ENCODE measurements at regions not wholly inside any gene's neighbourhood (a gene's known extent, or its start where the extent isn't known, plus 50 kb on each side); places are given as distances from the start of the nearest gene placed in this dataset.

DNA sequence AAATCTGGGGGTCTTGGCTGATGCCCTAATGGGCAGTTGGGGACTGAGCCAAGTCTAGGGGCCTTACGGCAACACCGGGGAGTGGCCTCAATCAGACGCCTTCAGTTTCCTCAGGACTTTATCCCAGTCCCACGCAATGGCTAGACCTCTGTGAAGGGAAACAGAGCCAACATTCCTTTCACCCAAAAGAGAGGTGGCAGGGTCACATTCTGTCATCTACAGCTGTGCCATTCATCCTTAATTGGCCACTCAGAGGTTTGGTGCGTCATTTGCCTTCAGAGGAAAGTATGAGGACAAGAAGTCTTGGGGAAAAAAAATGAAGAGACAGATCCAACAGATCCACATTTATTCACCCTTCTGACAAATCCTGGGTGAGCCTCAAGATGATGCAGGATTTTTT is 166.9 kb upstream of the AVPR1A start:
- Histone ChIP-seq H3K9me3 (replicated peaks; ENCODE audit: control insufficient read depth, insufficient read depth, low read length) (no peaks in the 10 kb centered on the region), H3K9ac (ENCODE audit: control insufficient read depth, insufficient read depth, low read length) (no peak overlapping the region), H3K4me1 (ENCODE audit: control insufficient read depth, insufficient read depth, low read length) (no peaks in the 10 kb centered on the region), H2AFZ (ENCODE audit: control insufficient read depth, low read depth, low read length) (no peak overlapping the region), H3K4me3 (no peak overlapping the region), H3K36me3 (ENCODE audit: control insufficient read depth in 2 of 2, insufficient read depth in 2 of 2, low read length in 1 of 2) (no peaks in the 10 kb centered on the region), H3K79me2 (ENCODE audit: control insufficient read depth, insufficient read depth, low read length) (no peaks in the 10 kb centered on the region), H3K27ac (ENCODE audit: control insufficient read depth, insufficient read depth) (no peak overlapping the region), H4K20me1 (ENCODE audit: control insufficient read depth, insufficient read depth) (no peaks in the 10 kb centered on the region), H3K4me2 (ENCODE audit: control insufficient read depth, insufficient read depth) (no peak overlapping the region), H3K27me3 (replicated peaks in 1 of 2; ENCODE audit: control insufficient read depth in 2 of 2, insufficient read depth in 2 of 2, low read length in 1 of 2) (no peaks in the 10 kb centered on the region)
- BruUV-seq (replicated peaks), result no TSS peak
- no peak for FAIRE-seq
- SMC1A ChIA-PET (ENCODE audit: uncharacterized antibody, unreplicated experiment), result no interaction called here
- CTCF ChIA-PET, result no interaction called here
- TF ChIP-seq RFX5 (IDR thresholded peaks at IDR 0.05; ENCODE audit: low read depth, low read length) (no peak), EP300 (IDR thresholded peaks at IDR 0.05; ENCODE audit: borderline replicate concordance in 1 of 2, control insufficient read depth in 1 of 2, low read depth in 2 of 2, low read length in 2 of 2) (no peak)
- ATAC-seq, result no peak
- WGBS (ENCODE audit: insufficient coverage, insufficient replicate concordance, low lambda C conversion rate, missing lambda C conversion rate), result 72% methylated on average over 5 of the region's 5 CpGs
- in situ Hi-C loops (cut with MboI), result no loop called here
- intact Hi-C loops (cut with micrococcal nuclease; ENCODE audit: unreplicated experiment), result no loop called here
- DNase-seq (ENCODE audit: low read depth, low spot score), result no peak
- RAD21 ChIA-PET (ENCODE audit: unreplicated experiment), result interaction anchor here (1.0 kb wide), 1 partner anchor 10 kb away, joined by 3 read pairs; no protein-coding TSS in a partner anchor
- POLR2A ChIA-PET, result no interaction called here

DNA sequence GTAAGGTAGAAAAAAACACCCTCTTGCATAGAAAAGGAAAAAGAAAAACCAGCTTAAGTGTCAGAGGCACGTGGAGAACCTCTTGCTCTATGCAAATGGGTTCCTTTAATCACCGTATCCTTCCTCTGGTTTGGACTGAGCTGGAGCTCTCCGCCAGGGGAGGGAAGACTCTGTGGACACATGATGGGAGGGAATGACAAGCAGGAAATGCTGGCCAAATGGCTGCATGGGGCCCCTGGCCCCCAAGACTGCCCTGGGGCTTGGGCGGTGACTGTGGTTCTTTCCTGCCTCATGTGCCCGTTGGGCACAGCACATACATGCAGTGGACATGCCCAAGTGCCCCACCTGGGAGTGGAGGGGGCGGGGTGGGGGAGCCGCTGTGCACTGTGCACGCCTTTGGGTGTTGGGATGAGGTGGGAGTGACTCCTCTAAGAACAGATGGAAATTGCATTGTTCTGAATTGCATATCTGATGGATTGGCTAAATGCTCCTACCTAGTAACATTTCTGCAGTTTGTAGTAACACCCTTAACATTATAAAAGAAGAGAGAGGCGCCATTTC is 166.4 kb upstream of the AVPR1A start:
- in situ Hi-C loops (cut with MboI) (no loop called here), intact Hi-C loops (cut with micrococcal nuclease; ENCODE audit: unreplicated experiment) (no loop called here)
- SMC1A ChIA-PET (ENCODE audit: uncharacterized antibody, unreplicated experiment), result no interaction called here
- Histone ChIP-seq H3K4me3 (no peak overlapping the region), H3K4me2 (ENCODE audit: control insufficient read depth, insufficient read depth) (no peak overlapping the region), H3K36me3 (ENCODE audit: control insufficient read depth in 2 of 2, insufficient read depth in 2 of 2, low read length in 1 of 2) (no peaks in the 10 kb centered on the region), H3K4me1 (ENCODE audit: control insufficient read depth, insufficient read depth, low read length) (no peaks in the 10 kb centered on the region), H3K9me3 (replicated peaks; ENCODE audit: control insufficient read depth, insufficient read depth, low read length) (no peaks in the 10 kb centered on the region), H4K20me1 (ENCODE audit: control insufficient read depth, insufficient read depth) (no peaks in the 10 kb centered on the region), H2AFZ (ENCODE audit: control insufficient read depth, low read depth, low read length) (no peak overlapping the region), H3K9ac (ENCODE audit: control insufficient read depth, insufficient read depth, low read length) (no peak overlapping the region), H3K27ac (ENCODE audit: control insufficient read depth, insufficient read depth) (no peak overlapping the region), H3K79me2 (ENCODE audit: control insufficient read depth, insufficient read depth, low read length) (no peaks in the 10 kb centered on the region), H3K27me3 (replicated peaks in 1 of 2; ENCODE audit: control insufficient read depth in 2 of 2, insufficient read depth in 2 of 2, low read length in 1 of 2) (no peaks in the 10 kb centered on the region)
- ATAC-seq, result no peak
- FAIRE-seq, result no peak
- 26% methylated on average over 9 of the region's 9 CpGs for WGBS (ENCODE audit: insufficient coverage, insufficient replicate concordance, low lambda C conversion rate, missing lambda C conversion rate)
- CTCF ChIA-PET, result no interaction called here
- BruUV-seq (replicated peaks), result no TSS peak
- RAD21 ChIA-PET (ENCODE audit: unreplicated experiment), result interaction anchor here (1.0 kb wide), 1 partner anchor 9 kb away, joined by 3 read pairs; no protein-coding TSS in a partner anchor
- DNase-seq (ENCODE audit: low read depth, low spot score), result no peak
- POLR2A ChIA-PET, result no interaction called here
- no peak for TF ChIP-seq PAX8 (IDR thresholded peaks at IDR 0.05)
- no peak for TF ChIP-seq KDM1A (IDR thresholded peaks at IDR 0.05; ENCODE audit: borderline replicate concordance)
- TF ChIP-seq BHLHE40 (IDR thresholded peaks at IDR 0.05; ENCODE audit: borderline replicate concordance in 1 of 2, low read depth in 2 of 2, low read length in 1 of 2), result no peak
- TF ChIP-seq SIX5 (IDR thresholded peaks at IDR 0.05; ENCODE audit: low read depth, low read length, severe bottlenecking), result no peak
- TF ChIP-seq RAD21 (IDR thresholded peaks at IDR 0.05; ENCODE audit: insufficient read depth, low read depth, low read length), result no peak
- TF ChIP-seq, protein P1, sequence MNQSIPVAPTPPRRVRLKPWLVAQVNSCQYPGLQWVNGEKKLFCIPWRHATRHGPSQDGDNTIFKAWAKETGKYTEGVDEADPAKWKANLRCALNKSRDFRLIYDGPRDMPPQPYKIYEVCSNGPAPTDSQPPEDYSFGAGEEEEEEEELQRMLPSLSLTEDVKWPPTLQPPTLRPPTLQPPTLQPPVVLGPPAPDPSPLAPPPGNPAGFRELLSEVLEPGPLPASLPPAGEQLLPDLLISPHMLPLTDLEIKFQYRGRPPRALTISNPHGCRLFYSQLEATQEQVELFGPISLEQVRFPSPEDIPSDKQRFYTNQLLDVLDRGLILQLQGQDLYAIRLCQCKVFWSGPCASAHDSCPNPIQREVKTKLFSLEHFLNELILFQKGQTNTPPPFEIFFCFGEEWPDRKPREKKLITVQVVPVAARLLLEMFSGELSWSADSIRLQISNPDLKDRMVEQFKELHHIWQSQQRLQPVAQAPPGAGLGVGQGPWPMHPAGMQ (IDR thresholded peaks at IDR 0.05; ENCODE audit: borderline replicate concordance), result no peak
- TF ChIP-seq MTA2 (IDR thresholded peaks at IDR 0.05; ENCODE audit: low read depth), result no peak
- TF ChIP-seq SMAD1 (IDR thresholded peaks at IDR 0.05; ENCODE audit: low read depth, partially characterized antibody), result no peak
- TF ChIP-seq, protein P2, sequence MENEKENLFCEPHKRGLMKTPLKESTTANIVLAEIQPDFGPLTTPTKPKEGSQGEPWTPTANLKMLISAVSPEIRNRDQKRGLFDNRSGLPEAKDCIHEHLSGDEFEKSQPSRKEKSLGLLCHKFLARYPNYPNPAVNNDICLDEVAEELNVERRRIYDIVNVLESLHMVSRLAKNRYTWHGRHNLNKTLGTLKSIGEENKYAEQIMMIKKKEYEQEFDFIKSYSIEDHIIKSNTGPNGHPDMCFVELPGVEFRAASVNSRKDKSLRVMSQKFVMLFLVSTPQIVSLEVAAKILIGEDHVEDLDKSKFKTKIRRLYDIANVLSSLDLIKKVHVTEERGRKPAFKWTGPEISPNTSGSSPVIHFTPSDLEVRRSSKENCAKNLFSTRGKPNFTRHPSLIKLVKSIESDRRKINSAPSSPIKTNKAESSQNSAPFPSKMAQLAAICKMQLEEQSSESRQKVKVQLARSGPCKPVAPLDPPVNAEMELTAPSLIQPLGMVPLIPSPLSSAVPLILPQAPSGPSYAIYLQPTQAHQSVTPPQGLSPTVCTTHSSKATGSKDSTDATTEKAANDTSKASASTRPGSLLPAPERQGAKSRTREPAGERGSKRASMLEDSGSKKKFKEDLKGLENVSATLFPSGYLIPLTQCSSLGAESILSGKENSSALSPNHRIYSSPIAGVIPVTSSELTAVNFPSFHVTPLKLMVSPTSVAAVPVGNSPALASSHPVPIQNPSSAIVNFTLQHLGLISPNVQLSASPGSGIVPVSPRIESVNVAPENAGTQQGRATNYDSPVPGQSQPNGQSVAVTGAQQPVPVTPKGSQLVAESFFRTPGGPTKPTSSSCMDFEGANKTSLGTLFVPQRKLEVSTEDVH (IDR thresholded peaks at IDR 0.05; ENCODE audit: low read depth, partially characterized antibody), result no peak
- TF ChIP-seq HDGF (IDR thresholded peaks at IDR 0.05), result no peak
- no peak for TF ChIP-seq ZNF274 (IDR thresholded peaks at IDR 0.05; ENCODE audit: insufficient read depth, insufficient read length)
- TF ChIP-seq RCOR1 (conservative IDR thresholded peaks at IDR 0.05; ENCODE audit: low read depth, low read length), result no peak
- no peak for TF ChIP-seq BCL11A (IDR thresholded peaks at IDR 0.05; ENCODE audit: low read depth, low read length)
- no peak for TF ChIP-seq HDAC2 (IDR thresholded peaks at IDR 0.05)

Measured in GM12878 (cell line).